Renal cortical epithelial cell (primary cell): ENCODE measurements at regions not wholly inside any gene's neighbourhood (a gene's known extent, or its start where the extent isn't known, plus 50 kb on each side); places are given as distances from the start of the nearest gene placed in this dataset.
"Not testable (repeated sequence)": the region's sequence is repeated elsewhere in the genome, so short reads cannot be mapped to it uniquely, and the experiment has no call there.

Experiments
- DNase-seq: peaks from one replicate; pipeline ENCODE4 v3.0.0-alpha.2; 2011; ENCODE audit warnings: low read depth

DNA sequence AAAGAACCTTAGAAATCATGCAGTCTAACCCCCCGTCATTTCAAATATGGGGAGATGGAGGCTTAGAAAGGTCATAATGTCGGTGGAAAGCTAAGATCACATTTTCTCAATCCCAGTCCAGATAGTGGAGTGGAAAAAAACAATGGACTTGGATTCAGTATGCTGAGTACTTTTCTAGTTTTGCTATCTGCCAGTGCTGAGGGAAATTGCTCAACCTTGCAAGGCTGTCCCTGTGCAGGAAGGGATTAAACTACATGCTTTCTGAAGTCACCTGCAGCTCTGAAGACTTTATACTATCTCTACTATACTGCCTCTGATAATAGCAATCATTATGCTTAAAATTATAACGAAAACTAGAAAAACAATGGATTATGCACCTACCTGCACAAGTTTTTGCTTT lies 272.8 kb downstream of the LRIG3 start:
- no peak for DNase-seq

GRCh38 chr12:58648176-58648575 lies 272.1 kb downstream of the LRIG3 start:
- DNase-seq, result no peak

- DNase-seq, result no peak
Observed at GRCh38 chr12:58651850-58652249, 268.5 kb downstream of the LRIG3 start.

DNA sequence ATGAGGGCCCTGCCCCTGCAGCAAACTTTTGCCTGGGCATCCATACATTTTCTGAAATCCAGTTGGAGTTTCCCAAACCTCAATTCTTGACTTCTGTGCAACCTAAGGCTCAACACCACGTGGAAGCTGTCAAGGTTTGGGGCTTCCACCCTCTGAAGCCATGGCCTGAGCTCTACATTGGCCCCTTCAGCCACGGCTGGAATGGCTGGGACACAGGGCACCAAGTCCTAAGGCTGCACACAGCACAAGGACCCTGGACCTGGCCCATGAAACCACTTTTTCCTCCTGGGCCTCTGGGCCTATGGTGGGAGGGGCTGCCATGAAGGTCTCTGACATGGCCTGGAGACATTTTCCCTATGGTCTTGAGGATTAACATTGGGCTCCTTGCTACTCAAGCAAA lies 266.3 kb downstream of the LRIG3 start:
- no peak for DNase-seq

DNA sequence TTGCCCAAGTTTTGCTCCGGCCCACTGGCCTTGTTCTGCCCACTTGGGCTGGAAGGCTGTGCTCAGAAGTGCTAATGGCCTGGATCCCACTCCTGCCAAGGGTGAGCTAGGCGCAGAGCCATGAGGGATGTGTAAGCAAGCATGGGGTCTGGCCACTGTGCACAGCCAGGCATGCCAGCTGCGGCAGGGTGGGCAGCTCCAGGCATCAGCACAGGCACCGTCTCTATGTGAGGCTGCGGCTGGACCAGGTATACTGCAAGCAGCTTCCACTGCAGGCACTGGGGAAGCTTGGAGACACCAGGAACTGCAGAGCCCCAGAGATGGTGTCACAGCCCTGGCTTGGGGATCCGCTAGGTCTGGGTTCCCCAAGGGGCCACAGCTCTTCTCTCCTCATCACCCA lies 264.9 kb downstream of the LRIG3 start:
- DNase-seq, result no peak

- DNase-seq, result no peak
Observed at GRCh38 chr12:58656254-58657009, 263.9 kb downstream of the LRIG3 start.

- DNase-seq, result no peak
Observed at GRCh38 chr12:58657190-58657589, 263.1 kb downstream of the LRIG3 start.

DNA sequence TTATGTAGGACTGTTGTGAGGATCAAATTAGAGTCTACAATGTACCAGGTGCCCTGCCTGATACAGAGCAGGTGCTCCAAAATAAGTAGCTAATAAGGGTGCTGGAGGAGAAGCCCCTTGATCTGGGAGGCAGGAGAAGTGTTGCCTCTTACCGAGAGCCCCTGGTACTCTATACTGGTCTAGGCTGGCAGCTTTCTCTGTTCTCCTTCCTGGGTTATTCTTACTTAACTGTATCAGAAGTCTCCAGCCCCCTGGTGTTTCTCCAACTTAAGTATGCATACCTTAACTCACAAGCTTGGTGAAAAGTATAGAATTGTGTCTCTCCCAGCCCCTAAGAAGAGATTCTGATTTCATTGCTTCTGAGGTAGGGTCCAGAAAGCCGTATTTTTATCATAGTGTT lies 254.9 kb downstream of the LRIG3 start:
- DNase-seq, result no peak

- no peak for DNase-seq
Observed at GRCh38 chr12:58668233-58668632, 252.1 kb downstream of the LRIG3 start.

GRCh38 chr12:58668871-58669270 lies 251.4 kb downstream of the LRIG3 start:
- peak; percentile 52 for DNase-seq

DNA sequence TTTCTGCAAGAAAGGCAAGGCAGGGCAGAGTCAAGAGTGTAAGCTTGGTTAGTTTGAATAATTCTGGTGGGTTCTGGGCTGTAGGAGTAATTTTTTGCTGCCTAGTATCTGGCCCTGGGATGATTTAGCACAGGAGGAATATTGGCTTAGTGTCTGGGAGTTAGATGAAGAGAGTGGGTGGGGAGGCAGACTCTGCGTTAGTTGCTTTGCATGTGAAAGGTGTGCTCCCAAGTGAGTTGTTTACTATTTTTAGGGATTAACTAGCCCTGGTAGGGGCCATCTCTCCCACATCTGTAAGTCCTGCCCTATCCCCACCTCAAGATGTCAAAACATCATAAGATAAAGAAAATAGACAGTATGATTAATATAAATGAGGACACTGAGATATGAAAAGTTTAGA lies 249.7 kb downstream of the LRIG3 start:
- DNase-seq, result no peak

GRCh38 chr12:58671196-58671595 lies 249.1 kb downstream of the LRIG3 start:
- peak; percentile 11 for DNase-seq

DNA sequence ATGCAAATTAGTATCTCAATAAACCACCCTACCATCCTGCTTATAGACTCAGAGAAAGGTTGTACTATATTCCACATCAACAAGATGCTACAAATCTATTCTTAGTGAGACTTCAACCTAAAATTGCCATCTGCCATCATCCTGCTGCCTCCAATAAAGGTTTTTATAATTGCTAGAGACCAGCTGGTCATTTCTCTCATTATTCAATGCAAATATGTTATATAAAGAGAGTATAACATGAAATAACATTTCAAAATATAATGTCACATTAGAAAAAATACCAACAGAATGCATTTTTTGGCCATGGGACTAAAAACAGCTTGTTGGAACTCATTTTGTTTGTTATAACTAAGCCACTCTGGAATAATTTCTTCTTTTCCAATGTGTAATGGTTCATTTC lies 247.3 kb downstream of the LRIG3 start:
- no peak for DNase-seq

DNA sequence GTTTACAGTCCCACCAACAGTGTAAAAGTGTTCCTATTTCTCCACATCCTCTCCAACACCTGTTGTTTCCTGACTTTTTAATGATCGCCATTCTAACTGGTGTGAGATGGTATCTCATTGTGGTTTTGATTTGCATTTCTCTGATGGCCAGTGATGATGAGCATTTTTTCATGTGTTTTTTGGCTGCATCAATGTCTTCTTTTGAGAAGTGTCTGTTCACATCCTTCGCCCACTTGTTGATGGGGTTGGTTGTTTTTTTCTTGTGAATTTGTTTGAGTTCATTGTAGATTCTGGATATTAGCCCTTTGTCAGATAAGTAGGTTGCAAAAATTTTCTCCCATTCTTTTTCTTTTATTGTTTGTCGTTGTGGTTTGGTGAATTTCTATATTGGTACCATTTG lies 242.5 kb downstream of the LRIG3 start:
- DNase-seq, result not testable (repeated sequence)

DNA sequence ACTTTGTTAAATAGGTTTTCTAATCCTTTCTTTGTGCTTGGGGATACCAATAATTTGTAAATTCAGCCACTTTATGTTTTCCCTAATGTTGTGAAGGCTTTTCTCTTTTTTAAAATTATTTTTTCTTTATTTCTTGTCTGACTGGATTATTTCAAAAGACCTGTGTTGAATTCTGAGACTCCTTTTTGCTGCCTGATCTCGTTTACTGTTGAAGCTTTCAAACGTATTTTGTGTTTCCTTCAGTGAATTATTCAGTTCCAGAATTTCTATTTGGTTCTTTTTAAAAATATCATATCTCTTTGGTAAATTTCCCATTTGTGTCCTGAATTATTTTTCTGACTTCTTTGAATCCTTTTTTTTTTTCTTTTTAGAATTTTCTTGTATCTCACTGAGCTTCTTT lies 241.6 kb downstream of the LRIG3 start:
- no peak for DNase-seq

- DNase-seq, result no peak
Observed at GRCh38 chr12:58681730-58682129, 238.6 kb downstream of the LRIG3 start.

DNA sequence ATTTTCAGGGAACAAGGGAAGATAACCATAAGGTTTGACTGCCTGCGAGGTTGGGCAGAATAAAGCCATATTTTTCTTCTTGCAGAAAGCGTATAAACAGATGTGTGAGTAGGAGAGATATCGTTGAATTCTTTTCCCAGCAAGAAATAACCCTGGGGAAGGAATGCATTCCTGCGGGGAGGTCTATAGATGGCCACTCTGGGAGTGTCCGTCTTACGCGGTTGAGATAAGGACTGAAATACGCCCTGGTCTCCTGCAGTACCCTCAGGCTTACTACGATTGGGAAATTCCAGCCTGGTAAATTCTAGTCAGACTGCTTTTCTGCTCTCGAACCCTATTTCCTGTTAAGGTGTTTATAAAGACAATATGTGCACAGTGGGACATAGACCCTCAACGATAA lies 225.0 kb downstream of the LRIG3 start:
- DNase-seq, result no peak

DNA sequence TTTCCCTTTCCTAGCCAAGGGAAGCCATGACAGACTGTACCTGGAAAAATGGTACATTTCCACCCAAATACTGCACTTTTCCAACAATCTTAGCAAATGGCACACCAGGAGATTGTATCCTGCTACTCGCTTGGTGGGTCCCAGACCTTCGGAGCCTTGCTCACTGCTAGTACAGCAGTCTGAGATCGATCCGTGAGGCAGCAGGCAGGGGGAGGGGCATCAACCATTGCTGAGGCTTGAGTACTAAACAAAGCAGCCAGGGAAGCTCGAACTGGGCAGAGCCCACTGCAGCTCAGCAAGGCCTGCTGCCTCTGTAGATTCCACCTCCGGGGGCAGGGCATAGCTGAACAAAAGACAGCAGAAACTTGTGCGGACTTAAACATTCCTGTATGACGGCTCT lies 218.8 kb downstream of the LRIG3 start:
- DNase-seq, result no peak

DNA sequence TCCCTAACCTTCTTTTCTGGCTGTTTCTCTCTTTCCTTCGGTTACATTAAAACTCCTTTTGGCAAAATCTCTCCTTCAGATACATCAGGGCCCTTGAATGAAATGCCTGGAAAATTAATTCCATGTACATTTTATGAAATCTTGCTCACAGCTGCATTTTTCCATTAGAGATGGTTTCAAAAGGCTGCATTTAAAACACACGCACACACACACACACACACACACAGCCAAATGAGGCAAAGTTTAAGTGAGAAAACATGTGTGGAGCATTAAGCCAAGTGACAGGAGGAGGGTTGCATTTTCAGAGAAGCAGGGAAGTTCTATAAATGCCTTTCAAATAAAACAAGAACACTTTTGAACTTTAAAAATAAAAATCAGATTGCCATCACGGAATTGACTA lies 216.4 kb downstream of the LRIG3 start:
- no peak for DNase-seq

DNA sequence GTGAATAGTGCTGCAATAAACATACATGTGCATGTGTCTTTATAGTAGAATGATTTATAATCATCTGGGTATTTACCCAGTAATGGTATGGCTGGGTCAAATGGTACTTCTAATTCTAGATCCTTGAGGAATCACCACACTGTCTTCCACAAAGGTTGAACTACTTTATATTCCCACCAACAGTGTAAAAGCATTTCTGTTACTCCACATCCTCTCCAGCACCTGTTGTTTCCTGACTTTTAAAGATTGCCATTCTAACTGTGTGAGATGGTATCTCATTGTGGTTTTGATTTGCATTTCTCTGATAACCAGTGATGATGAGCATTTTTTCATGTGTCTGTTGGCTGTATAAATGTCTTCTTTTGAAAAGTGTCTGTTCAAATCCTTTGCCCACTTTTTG lies 215.5 kb downstream of the LRIG3 start:
- not testable (repeated sequence) for DNase-seq

DNA sequence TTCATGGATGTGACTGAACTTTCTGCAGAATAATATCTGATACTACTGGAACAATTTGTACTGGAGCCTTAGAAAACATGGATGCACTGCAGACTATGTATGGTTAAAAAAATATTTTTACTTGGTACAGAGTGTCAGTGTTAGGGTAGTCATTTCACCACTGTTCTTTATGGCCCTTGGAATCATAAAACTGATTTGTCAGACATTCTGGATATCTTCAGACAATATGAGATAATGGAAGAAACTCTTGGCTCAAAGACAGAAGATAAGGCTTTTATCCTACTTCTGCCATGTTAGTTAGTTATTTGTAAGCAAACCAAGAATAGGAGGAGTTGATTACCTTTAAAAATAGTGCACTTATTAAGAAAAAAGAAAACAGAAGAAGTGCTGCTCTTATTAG lies 209.4 kb downstream of the LRIG3 start:
- DNase-seq, result no peak

GRCh38 chr12:58711974-58712373 lies 208.3 kb downstream of the LRIG3 start:
- DNase-seq, result peak; percentile 9

DNA sequence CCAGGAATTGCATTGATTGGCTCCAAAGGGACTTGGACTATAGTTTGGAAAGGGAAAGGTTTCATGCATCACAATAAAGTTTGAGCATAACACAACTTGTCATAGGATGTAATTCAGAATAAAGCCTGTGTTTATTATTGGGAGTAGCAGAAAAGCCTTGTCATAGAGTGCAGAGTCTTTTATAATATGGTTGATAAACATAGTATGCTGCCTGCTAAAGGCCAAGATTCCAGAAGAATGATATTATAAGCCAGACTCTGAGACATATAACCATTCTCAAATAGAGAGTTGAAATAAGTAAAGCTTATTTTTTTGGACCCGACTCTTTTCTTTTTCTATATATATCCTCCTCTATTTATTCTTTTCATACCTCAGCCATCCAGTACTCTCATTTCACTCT lies 207.3 kb downstream of the LRIG3 start:
- DNase-seq, result no peak

DNA sequence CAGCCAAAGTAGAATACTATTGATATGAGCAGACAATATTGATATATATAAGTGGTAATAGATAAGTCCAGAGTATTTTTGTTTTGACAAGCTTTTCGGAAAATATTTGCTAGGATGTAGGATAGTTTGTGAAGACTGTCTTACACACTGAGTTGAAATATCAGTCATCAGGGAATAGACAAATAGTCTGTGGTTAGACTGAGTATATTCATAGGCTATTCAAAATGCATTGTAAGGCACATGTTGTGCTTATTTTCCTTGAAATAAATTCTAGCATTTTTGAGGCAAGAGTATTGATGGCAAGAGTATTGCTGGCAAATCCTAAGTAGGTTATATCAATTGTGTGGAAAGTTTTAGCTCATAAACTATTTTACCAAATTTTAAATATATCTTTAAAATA lies 201.1 kb downstream of the LRIG3 start:
- no peak for DNase-seq
